ENCODE measurements at regions not wholly inside any gene's neighbourhood (a gene's known extent, or its start where the extent isn't known, plus 50 kb on each side); places are given as distances from the start of the nearest gene placed in this dataset.

GRCh38 chr1:29465755-29466154, 229.4 kb downstream of the PTPRU start:
- no peak for TF ChIP-seq CTCF (IDR thresholded peaks at IDR 0.05)
- no peak overlapping the region for H3K27ac Mint-ChIP-seq
- H3K4me1 Mint-ChIP-seq (ENCODE audit: low read depth): no peaks in the 10 kb centered on the region
- no peak for DNase-seq
- no peak overlapping the region for H3K4me3 Mint-ChIP-seq
- no peaks in the 10 kb centered on the region for H3K36me3 Mint-ChIP-seq (ENCODE audit: low read depth)
- H3K9me3 Mint-ChIP-seq: peaks cover 32% of the 10 kb centered on the region
- peaks cover 6% of the 10 kb centered on the region; the same call in 1 of the 2 replicates for H3K27me3 Mint-ChIP-seq (ENCODE audit: insufficient read depth)

DNA sequence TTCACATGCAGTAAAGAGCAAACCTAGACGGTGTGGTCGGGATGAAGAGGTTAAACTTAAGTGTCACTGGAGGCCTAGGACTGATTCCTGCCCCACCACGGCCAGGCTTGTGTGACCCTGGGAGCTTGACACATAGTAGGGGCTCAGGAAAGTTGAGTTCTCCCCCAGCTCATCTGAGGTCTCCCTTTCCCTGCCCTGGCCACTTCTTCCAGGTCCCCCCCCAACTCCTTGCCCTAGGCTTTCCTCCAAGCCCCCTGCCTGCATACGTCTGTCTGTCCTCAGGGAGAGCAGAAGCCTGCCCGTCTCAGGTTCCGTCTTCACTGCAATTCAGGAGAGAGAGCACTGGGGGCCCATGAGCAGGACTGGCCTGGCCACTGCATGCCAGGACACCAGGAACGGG, 225.8 kb downstream of the PTPRU start:
- Mint-ChIP-seq H3K27me3 (ENCODE audit: insufficient read depth) (peaks cover 1% of the 10 kb centered on the region; the same call in 1 of the 2 replicates), H3K9me3 (peaks cover 14% of the 10 kb centered on the region), H3K4me1 (ENCODE audit: low read depth) (no peaks in the 10 kb centered on the region), H3K27ac (no peak overlapping the region), H3K36me3 (ENCODE audit: low read depth) (no peaks in the 10 kb centered on the region), H3K4me3 (no peak overlapping the region)
- no peak for DNase-seq
- TF ChIP-seq CTCF (IDR thresholded peaks at IDR 0.05): no peak

- Mint-ChIP-seq H3K36me3 (ENCODE audit: low read depth) (no peaks in the 10 kb centered on the region), H3K27ac (no peak overlapping the region), H3K27me3 (ENCODE audit: insufficient read depth) (peaks cover 1% of the 10 kb centered on the region; the same call in 1 of the 2 replicates), H3K4me3 (no peak overlapping the region), H3K4me1 (ENCODE audit: low read depth) (no peaks in the 10 kb centered on the region), H3K9me3 (peaks cover 17% of the 10 kb centered on the region)
- no peak for TF ChIP-seq CTCF (IDR thresholded peaks at IDR 0.05)
- no peak for DNase-seq
Observed at GRCh38 chr1:29461115-29461739, 224.9 kb downstream of the PTPRU start.

DNA sequence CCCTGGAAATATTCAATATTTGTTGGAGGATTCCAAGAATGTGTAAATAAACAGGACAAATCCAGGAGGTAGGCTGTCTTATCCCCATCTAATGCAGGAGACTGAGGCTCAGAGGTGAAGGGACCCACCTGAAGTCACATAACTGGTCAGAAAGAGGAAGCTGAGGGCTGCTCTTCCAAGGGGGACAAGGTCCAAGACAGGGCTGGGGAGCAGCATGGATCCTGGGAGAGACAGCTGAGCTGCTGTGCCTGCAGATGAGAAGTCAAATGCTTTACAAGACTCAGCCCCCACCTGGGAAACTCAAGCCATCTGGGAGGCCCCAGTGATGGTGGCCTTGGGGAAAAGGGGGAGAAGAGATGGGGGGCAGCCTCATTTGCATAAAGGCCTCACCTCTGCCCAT, 224.4 kb downstream of the PTPRU start:
- DNase-seq: no peak
- no peaks in the 10 kb centered on the region for H3K4me1 Mint-ChIP-seq (ENCODE audit: low read depth)
- no peaks in the 10 kb centered on the region for H3K36me3 Mint-ChIP-seq (ENCODE audit: low read depth)
- peaks cover 22% of the 10 kb centered on the region for H3K9me3 Mint-ChIP-seq
- H3K27me3 Mint-ChIP-seq (ENCODE audit: insufficient read depth): peaks cover 1% of the 10 kb centered on the region; the same call in 1 of the 2 replicates
- TF ChIP-seq CTCF (IDR thresholded peaks at IDR 0.05): no peak
- H3K4me3 Mint-ChIP-seq: no peak overlapping the region
- H3K27ac Mint-ChIP-seq: no peak overlapping the region

DNA sequence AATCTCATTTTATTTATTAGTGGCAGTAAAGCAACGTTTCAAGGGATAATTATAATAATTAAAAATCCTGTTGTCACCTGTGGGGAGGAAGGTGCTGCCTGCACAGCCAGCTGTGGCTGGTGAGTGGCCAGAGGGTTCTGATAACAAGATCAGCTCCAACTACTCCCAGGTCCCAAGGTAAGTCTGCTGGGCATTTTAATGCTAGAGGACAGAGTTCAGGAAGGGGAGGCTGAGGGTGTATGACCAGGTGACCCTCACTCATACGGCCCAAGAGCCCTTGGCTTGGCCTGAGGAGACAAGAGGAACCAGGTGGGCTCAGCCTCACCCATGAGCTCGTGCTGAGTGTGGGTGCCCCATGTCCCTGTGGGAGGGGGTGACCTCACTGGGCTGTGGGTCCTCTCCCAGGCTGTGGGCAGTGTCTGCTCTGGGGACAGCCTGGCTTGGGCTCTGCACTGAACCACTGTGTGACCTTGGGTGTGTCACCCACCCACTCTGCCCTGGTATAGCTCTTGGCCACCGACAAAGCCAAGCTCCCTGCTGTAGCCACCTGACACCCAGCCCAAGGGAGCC, 223.8 kb downstream of the PTPRU start:
- Mint-ChIP-seq H3K27me3 (ENCODE audit: insufficient read depth) (peaks cover 1% of the 10 kb centered on the region; the same call in 1 of the 2 replicates), H3K4me1 (ENCODE audit: low read depth) (no peaks in the 10 kb centered on the region), H3K36me3 (ENCODE audit: low read depth) (no peaks in the 10 kb centered on the region), H3K27ac (no peak overlapping the region), H3K4me3 (no peak overlapping the region), H3K9me3 (peaks cover 22% of the 10 kb centered on the region)
- no peak for TF ChIP-seq CTCF (IDR thresholded peaks at IDR 0.05)
- no peak for DNase-seq

All from HFFc6 (cell line).